SK-N-MC (cell line): ENCODE measurements at regions not wholly inside any gene's neighbourhood (a gene's known extent, or its start where the extent isn't known, plus 50 kb on each side); places are given as distances from the start of the nearest gene placed in this dataset.

Experiments
- EZH2 ChIP-seq: fragments of 200-600 bp; sonication (generic); IDR thresholded peaks from one replicate; pipeline ENCODE4 v1.6.1; 2017; ENCODE audit warnings: antibody characterized with exemption
- POLR2AphosphoS5 ChIP-seq: IDR thresholded peaks from 2 replicates; pipeline ENCODE4 v1.6.1; 2012; ENCODE audit warnings: mild to moderate bottlenecking, low read depth, low read length, borderline replicate concordance

GRCh38 chr6:134835993-134836392 is 113.9 kb downstream of the ALDH8A1 start:
- TF ChIP-seq EZH2, result no peak
- TF ChIP-seq POLR2AphosphoS5, result no peak
